Fibroblast of pulmonary artery (primary cell): ENCODE measurements at regions not wholly inside any gene's neighbourhood (a gene's known extent, or its start where the extent isn't known, plus 50 kb on each side); places are given as distances from the start of the nearest gene placed in this dataset.
A peak's percentile ranks its signal among the peaks of the same experiment; 100 is the strongest.

ENCODE experiments used
- DNase-seq: peaks from one replicate; pipeline ENCODE4 v3.0.0-alpha.2; 2010; ENCODE audit warnings: low read depth
- H3K4me3 ChIP-seq: replicated peaks from 2 replicates; pipeline ENCODE4 v1.5.1; 2011; ENCODE audit warnings: low read depth, mild to moderate bottlenecking, control low read depth, low read length, moderate library complexity
- TF ChIP-seq, protein P1 (sequence below): IDR thresholded peaks from 2 replicates; pipeline ENCODE4 v1.5.1; 2011; ENCODE audit warnings: mild to moderate bottlenecking, control low read depth, low read length, inconsistent platforms; ENCODE audit errors: missing control alignments

DNA sequence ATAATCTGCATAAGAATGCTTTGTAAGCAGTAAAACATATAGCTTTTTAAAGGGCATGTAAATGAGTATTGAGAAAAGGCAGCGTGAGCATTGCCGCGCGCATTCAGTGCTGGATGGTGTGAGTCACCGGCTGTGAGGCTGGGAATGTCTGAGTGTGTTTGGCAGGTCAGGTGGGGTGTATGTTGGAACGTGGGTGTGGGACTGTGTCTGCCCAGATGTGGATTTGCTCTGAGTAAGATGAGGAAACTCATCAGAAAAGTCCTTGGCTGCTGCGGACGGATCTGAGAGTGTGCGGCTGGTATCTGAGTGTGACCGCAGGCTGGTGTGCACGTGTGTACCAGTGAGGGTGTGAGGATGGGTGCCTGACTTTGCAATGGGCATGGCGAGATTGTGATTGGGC lies 66.2 kb upstream of the NECTIN1 start:
- TF ChIP-seq, protein P1, sequence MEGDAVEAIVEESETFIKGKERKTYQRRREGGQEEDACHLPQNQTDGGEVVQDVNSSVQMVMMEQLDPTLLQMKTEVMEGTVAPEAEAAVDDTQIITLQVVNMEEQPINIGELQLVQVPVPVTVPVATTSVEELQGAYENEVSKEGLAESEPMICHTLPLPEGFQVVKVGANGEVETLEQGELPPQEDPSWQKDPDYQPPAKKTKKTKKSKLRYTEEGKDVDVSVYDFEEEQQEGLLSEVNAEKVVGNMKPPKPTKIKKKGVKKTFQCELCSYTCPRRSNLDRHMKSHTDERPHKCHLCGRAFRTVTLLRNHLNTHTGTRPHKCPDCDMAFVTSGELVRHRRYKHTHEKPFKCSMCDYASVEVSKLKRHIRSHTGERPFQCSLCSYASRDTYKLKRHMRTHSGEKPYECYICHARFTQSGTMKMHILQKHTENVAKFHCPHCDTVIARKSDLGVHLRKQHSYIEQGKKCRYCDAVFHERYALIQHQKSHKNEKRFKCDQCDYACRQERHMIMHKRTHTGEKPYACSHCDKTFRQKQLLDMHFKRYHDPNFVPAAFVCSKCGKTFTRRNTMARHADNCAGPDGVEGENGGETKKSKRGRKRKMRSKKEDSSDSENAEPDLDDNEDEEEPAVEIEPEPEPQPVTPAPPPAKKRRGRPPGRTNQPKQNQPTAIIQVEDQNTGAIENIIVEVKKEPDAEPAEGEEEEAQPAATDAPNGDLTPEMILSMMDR, result no peak
- DNase-seq, result peak; percentile 29

DNA sequence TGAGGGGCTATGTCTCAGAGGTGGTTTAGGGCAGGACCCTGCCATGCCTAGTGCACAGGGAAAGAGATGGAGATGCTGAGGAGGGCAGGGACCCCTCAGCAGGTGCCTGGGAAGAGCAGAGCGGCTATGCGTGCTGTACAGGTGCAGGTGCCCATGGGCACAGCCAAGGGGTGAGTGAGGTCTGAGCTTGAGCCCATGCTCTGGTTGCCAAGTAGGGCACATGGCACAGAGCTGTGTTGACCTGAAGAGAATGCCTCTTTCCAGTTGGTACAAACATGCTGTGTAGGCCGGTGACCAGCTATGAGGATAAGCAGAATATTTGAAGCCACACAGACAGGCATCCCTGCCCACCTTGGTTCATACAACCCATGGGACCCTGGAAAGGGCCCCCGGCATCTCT lies 65.8 kb upstream of the NECTIN1 start:
- H3K4me3 ChIP-seq, result no peak overlapping the region
- TF ChIP-seq, protein P1, result no peak
- DNase-seq, result no peak

More for the DNA sequence above, 66.2 kb upstream of the NECTIN1 start:
- no peak overlapping the region for H3K4me3 ChIP-seq

DNA sequence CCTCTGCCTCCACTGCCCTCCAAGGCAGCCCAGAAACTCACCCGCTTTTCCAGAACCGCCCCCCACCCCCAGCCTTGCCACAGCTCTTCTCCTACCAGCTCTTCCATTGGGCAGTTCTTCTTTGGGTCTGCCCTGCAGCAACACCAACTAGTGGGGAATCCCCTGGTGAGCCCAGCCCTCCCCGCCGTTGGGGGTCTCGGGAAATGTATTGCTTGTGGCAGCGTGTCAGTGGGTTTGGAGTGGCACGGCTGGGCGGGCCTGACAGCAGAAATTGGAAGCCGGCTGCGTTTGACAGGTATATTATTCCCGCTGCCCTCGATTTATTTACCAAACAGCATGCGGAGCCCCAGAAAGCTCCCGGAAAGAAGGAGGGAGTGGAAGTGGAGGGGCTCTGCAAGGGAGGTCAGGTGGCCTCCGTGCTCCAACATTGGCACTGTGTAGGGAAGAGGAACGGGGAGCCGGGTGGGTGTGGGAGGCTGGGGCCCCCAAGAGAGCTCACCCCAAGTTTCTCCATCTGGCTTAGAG lies 65.2 kb upstream of the NECTIN1 start:
- TF ChIP-seq, protein P1, result no peak
- no peak for DNase-seq
- H3K4me3 ChIP-seq, result no peak overlapping the region

DNA sequence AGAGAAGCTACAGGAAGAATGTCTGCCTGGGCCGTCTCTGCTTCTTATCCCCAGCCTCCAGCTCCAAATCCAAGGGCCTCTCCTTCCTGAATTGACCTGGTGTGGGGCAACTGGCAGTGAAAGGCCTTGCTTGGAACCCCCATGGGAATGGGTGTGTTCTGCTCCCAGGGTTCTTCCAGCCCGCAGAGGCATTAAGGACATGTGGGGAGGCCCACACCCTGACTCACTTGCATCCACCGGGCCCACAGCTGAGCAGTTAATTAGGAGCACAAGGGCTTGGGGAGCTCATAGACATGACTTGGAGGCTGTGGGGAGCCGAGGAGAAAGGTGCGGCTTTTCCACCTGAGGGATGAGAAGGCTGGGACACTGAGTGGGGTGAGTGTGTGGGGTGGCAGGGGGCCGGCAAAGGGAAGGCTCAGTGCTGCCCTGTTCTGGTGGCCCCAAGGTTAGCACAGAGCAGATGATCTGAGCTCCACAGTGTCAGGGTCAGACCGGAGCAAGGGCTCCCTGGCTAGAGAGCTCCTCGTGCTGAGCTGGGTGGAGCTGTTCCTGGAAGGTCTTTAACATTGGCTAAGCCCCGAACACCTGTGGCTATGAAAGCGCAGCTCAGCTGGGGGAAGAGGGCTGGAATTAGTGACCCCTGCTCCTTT lies 64.5 kb upstream of the NECTIN1 start:
- TF ChIP-seq, protein P1, result no peak
- DNase-seq, result no peak

DNA sequence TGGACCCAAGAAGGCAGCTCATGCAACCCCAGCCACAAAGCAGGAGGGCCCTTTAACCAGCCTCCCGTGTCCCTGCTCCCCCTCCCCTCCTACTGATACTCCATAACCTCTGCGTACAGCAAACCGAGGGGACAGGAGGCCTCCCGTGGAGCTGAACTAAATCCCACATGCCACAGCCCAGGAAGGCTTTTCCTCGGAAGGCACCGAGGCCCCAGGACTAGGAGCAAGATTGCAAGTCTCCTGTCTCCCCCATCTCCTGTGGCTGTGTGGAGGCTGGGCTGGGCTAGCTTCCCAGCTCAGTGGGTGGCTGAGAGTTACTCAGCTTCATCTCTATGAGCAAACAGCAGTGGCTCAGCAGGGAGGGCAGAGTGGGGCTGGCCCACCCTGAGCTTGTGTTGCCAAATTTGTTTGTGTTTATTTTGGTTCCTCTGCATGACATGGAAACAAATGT lies 62.7 kb upstream of the NECTIN1 start:
- no peak overlapping the region for H3K4me3 ChIP-seq
- TF ChIP-seq, protein P1, result no peak
- peak; percentile 7 for DNase-seq

More for the DNA sequence above, 64.5 kb upstream of the NECTIN1 start:
- no peak overlapping the region for H3K4me3 ChIP-seq

DNA sequence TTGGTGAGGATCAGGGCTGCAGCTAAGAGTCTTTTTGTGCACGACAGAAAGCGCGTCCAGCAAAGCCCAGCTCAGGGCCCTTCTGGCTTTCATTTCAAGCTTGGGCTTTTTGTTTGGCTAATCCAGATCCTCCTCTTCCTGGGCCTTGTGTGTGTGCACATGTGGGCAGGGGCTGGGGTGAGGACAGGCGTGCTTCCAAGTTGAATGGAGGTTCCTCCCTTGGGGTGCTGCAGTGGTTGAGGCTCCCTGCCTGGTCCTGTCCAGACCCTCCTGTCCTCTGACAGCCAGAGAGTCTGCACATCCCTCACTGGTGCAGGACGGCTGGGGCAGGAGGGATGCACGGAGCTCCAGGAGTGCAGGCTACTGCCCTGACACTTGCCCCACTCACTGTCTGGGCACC lies 62.0 kb upstream of the NECTIN1 start:
- TF ChIP-seq, protein P1, result no peak
- no peak for DNase-seq
- H3K4me3 ChIP-seq, result no peak overlapping the region

DNA sequence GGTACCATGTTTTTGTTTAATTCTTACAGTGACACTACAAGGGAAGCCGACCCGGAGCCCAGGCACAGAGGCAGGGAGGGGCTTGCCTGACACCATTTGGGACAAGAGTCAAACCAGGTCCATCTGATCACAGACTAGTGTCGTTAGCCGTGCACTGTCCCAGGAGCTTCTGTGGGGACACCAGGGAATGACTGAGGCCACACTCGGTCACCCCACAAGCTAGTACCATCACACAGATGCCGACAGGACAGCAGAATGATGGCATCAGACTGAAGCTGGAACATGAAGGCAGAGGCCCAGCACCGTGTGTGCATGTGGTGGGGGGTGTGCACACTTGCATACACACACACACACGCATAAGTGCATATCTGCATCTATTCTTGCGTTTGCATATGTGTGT lies 61.5 kb upstream of the NECTIN1 start:
- no peak overlapping the region for H3K4me3 ChIP-seq
- DNase-seq, result no peak
- TF ChIP-seq, protein P1, result no peak
